BE2C (cell line): ENCODE measurements at regions not wholly inside any gene's neighbourhood (a gene's known extent, or its start where the extent isn't known, plus 50 kb on each side); places are given as distances from the start of the nearest gene placed in this dataset.

Source experiments
- DNase-seq: peaks from one replicate; pipeline ENCODE4 v3.0.0-alpha.2; 2020
- H3K27me3 ChIP-seq: fragments of 250-450 bp; sonication (Bioruptor Pico); 2 replicates; pipeline ENCODE4 v1.5.1; 2020; ENCODE audit warnings: mild to moderate bottlenecking
- H3K36me3 ChIP-seq: fragments of 250-450 bp; sonication (Bioruptor Pico); 2 replicates; pipeline ENCODE4 v1.5.1; 2020; ENCODE audit warnings: mild to moderate bottlenecking
- H3K4me1 ChIP-seq: fragments of 250-450 bp; sonication (Bioruptor Pico); 2 replicates; pipeline ENCODE4 v1.5.1; 2020
- H3K4me3 ChIP-seq: 2 replicates; pipeline ENCODE4 v1.5.1; 2011; ENCODE audit warnings: low read depth, low read length
- H3K9me3 ChIP-seq: fragments of 250-450 bp; sonication (Bioruptor Pico); 2 replicates; pipeline ENCODE4 v1.5.1; 2020
- TF ChIP-seq, protein P1 (sequence below): IDR thresholded peaks from 2 replicates; pipeline ENCODE4 v1.5.1; 2012; ENCODE audit warnings: mild to moderate bottlenecking, low read depth, low read length

DNA sequence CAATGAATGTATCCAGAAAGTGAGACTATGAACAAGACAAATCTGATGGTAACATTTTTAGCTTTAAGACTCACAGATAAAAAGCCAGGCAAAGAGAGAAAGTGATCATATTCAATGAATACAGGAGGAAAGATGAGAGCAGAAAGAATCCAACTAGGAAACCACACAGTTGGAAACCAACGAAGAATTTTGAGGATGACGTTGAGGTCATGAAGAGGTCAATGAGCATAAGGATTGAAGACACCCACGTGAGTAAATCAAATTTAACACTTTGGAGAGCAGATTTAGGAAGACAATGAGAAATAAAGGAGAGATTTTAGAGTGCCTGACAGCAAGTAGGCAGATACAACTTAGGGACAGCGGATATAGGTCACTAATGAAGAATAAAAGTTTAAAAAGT, 948.1 kb downstream of the KCNJ2 start:
- no peaks in the 10 kb centered on the region for H3K36me3 ChIP-seq
- H3K4me1 ChIP-seq, result no peaks in the 10 kb centered on the region; the same call in 1 of the 2 replicates
- no peak for DNase-seq
- no peaks in the 10 kb centered on the region for H3K9me3 ChIP-seq
- H3K4me3 ChIP-seq, result no peak overlapping the region
- H3K27me3 ChIP-seq, result no peaks in the 10 kb centered on the region
- TF ChIP-seq, protein P1, sequence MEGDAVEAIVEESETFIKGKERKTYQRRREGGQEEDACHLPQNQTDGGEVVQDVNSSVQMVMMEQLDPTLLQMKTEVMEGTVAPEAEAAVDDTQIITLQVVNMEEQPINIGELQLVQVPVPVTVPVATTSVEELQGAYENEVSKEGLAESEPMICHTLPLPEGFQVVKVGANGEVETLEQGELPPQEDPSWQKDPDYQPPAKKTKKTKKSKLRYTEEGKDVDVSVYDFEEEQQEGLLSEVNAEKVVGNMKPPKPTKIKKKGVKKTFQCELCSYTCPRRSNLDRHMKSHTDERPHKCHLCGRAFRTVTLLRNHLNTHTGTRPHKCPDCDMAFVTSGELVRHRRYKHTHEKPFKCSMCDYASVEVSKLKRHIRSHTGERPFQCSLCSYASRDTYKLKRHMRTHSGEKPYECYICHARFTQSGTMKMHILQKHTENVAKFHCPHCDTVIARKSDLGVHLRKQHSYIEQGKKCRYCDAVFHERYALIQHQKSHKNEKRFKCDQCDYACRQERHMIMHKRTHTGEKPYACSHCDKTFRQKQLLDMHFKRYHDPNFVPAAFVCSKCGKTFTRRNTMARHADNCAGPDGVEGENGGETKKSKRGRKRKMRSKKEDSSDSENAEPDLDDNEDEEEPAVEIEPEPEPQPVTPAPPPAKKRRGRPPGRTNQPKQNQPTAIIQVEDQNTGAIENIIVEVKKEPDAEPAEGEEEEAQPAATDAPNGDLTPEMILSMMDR, result no peak

- TF ChIP-seq, protein P1, result peak; percentile 75
- H3K27me3 ChIP-seq, result no peaks in the 10 kb centered on the region
- H3K36me3 ChIP-seq, result no peaks in the 10 kb centered on the region
- no peak overlapping the region for H3K4me3 ChIP-seq
- no peaks in the 10 kb centered on the region; the same call in 1 of the 2 replicates for H3K4me1 ChIP-seq
- peak; percentile 37 for DNase-seq
- H3K9me3 ChIP-seq, result no peaks in the 10 kb centered on the region
Observed at GRCh38 chr17:71118039-71118438, 948.7 kb downstream of the KCNJ2 start.

- H3K27me3 ChIP-seq, result no peaks in the 10 kb centered on the region
- DNase-seq, result no peak
Observed at GRCh38 chr17:71127416-71127815, 958.1 kb downstream of the KCNJ2 start.

DNA sequence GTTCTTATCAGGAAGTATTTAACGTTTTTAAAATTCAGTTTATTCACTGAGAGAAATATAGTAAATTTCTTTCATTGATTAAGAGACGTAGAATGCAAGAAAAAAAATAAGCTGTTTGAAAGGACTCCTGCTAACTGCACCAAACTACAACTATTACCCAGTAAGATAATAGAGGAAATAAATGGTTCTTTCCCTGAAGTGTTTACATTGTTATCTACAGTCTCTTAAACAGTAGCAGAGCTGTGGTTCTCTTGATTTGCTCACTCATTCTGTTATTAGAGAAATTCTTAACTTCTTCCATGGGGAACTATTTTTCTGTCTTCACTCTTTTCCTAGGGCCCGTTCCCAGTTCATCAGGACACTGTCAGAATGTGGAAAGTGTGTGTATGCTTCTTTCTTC, 973.0 kb downstream of the KCNJ2 start:
- no peaks in the 10 kb centered on the region; the same call in 1 of the 2 replicates for H3K36me3 ChIP-seq
- no peak for DNase-seq
- H3K9me3 ChIP-seq, result no peaks in the 10 kb centered on the region
- no peak overlapping the region for H3K4me3 ChIP-seq
- TF ChIP-seq, protein P1, result no peak
- H3K4me1 ChIP-seq, result peaks cover 12% of the 10 kb centered on the region; the same call in 1 of the 2 replicates
- H3K27me3 ChIP-seq, result no peaks in the 10 kb centered on the region

More at GRCh38 chr17:71127416-71127815, 958.1 kb downstream of the KCNJ2 start:
- Histone ChIP-seq H3K36me3 (no peaks in the 10 kb centered on the region), H3K4me1 (no peaks in the 10 kb centered on the region), H3K4me3 (no peak overlapping the region), H3K9me3 (no peaks in the 10 kb centered on the region; the same call in 1 of the 2 replicates)
- TF ChIP-seq, protein P1, result no peak

DNA sequence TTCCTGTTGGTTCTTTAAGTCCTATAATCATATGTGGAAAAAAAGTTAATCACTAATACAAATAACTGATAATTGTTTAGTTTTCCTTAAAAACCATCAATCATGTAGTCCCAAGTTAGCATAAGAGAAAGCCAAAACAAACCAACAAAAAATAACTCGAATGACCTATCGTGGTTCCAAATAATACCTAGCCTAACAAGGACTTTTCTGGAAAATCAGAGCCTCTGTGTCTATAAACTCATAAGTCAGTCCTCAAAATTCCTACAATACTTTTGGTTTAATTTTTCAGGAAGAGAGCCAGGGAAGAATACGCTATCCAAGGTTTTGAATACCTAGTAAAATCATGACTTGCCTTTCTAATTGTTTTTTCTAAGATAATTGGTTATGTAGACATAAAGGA, 975.3 kb upstream of the SOX9 start:
- TF ChIP-seq, protein P1, result no peak
- Histone ChIP-seq H3K9me3 (no peaks in the 10 kb centered on the region), H3K36me3 (no peaks in the 10 kb centered on the region; the same call in 1 of the 2 replicates), H3K4me1 (peaks cover 12% of the 10 kb centered on the region; the same call in 1 of the 2 replicates), H3K27me3 (no peaks in the 10 kb centered on the region), H3K4me3 (no peak overlapping the region)
- no peak for DNase-seq

DNA sequence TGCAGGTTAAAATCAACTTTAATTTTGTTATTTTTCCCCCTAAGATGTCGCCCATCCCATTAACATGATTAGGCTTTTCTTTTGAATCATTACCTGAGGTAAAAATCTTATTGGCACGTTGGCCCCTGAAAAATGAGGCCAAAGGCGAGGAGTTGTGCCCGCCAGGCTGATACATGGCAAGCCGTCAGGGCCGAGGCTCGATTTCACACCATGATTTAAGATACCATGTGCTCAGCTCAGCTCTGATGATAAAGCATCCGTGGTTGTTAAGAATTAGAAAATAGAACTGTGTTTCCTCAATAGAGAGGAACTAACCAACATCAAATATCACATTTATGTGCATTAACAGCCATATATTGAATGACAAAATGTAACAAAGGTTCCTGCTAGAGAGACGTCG, 972.9 kb upstream of the SOX9 start:
- Histone ChIP-seq H3K27me3 (no peaks in the 10 kb centered on the region), H3K4me3 (no peak overlapping the region), H3K9me3 (no peaks in the 10 kb centered on the region), H3K36me3 (no peaks in the 10 kb centered on the region), H3K4me1 (no peaks in the 10 kb centered on the region)
- no peak for DNase-seq
- TF ChIP-seq, protein P1, result no peak
